Coronary artery (tissue), 2 donors: ENCODE measurements at regions not wholly inside any gene's neighbourhood (a gene's known extent, or its start where the extent isn't known, plus 50 kb on each side); places are given as distances from the start of the nearest gene placed in this dataset.

Source experiments
- DNase-seq: peaks from one replicate; pipeline ENCODE4 v3.0.0-alpha.2; 2017; ENCODE audit warnings: low spot score
- H3K27ac ChIP-seq, 2 donors: fragments of 200-600 bp; sonication (generic); one replicate each; pipeline ENCODE4 v1.5.1; 2016 to 2019
- H3K4me3 ChIP-seq: fragments of 200-600 bp; sonication (generic); 2 replicates; pipeline ENCODE4 v1.5.1; 2016; ENCODE audit warnings: mild to moderate bottlenecking, moderate library complexity
- TF ChIP-seq, protein P1 (sequence below): fragments of 200-600 bp; sonication (generic); IDR thresholded peaks from one replicate; pipeline ENCODE4 v1.5.1; 2019; ENCODE audit warnings: antibody characterized with exemption

DNA sequence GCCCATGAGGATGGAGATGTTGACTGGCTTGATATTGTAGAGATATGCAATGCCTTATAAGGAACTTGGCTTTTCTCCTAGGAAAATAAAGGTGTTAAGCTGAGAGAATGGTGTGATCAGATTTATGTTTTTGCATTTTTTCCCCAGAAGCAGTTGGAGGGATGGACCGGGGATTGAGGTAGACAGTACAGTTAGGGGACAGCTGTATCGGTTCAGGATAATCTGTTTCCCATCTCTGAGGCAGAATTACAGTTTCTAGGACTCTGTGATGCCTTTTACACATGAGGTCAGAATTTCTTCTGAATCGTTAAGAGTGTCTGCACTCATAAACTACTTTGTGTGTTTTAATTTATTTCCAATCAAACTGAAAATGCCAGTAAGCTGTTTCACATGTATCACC lies 261.5 kb downstream of the CYRIA start:
- DNase-seq: no peak
- no peak overlapping the region for H3K4me3 ChIP-seq
- TF ChIP-seq, protein P1, sequence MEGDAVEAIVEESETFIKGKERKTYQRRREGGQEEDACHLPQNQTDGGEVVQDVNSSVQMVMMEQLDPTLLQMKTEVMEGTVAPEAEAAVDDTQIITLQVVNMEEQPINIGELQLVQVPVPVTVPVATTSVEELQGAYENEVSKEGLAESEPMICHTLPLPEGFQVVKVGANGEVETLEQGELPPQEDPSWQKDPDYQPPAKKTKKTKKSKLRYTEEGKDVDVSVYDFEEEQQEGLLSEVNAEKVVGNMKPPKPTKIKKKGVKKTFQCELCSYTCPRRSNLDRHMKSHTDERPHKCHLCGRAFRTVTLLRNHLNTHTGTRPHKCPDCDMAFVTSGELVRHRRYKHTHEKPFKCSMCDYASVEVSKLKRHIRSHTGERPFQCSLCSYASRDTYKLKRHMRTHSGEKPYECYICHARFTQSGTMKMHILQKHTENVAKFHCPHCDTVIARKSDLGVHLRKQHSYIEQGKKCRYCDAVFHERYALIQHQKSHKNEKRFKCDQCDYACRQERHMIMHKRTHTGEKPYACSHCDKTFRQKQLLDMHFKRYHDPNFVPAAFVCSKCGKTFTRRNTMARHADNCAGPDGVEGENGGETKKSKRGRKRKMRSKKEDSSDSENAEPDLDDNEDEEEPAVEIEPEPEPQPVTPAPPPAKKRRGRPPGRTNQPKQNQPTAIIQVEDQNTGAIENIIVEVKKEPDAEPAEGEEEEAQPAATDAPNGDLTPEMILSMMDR: no peak
- no peak overlapping the region for H3K27ac ChIP-seq

DNA sequence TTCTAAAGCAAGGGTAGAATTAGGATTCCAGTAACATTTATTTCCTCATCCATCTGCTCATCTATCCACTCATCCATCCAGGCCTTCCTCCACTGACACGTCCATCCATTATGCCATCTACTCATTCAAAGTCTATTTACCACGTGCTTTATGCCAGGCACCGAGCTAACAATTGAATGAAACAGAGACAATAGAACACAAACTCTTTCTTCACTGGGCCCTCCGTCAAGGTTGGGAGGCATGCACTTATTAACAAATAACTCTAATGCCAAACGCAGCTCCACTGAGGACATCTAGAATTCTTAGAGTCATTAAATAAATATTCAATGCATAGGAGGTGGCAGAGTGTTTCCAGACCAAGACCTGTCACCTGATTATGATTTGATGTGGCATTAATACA lies 262.7 kb downstream of the CYRIA start:
- Histone ChIP-seq H3K4me3 (no peak overlapping the region), H3K27ac (no peak overlapping the region)
- TF ChIP-seq, protein P1: no peak
- DNase-seq: no peak

DNA sequence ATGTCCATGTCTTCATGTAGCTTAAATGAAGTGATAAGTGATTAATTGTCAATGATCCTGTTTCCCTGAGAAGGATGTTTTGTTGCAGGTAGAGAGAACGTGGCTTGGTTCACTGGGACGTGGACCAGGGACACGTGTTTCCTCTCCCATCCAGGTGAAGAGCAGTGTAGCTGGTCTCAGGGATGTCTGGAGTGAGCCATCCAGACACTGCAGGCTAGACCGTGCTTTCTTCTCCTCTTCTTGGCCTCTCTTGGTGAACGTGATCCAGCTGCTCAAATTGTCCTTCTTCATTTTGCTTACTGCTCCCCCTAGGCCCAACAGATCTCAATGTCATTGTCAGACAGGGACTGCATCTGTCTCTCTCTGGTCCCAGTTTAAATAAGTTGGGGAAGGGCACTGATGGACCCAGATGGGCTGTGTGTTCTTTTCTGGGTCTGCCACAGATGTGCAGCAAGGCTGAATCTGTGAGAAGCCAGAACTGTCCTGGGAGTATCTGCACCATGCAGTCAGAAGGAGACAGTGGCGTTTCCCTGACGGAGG lies 263.8 kb downstream of the CYRIA start:
- DNase-seq: no peak
- no peak overlapping the region for H3K4me3 ChIP-seq
- no peak overlapping the region for H3K27ac ChIP-seq
- TF ChIP-seq, protein P1: no peak

DNA sequence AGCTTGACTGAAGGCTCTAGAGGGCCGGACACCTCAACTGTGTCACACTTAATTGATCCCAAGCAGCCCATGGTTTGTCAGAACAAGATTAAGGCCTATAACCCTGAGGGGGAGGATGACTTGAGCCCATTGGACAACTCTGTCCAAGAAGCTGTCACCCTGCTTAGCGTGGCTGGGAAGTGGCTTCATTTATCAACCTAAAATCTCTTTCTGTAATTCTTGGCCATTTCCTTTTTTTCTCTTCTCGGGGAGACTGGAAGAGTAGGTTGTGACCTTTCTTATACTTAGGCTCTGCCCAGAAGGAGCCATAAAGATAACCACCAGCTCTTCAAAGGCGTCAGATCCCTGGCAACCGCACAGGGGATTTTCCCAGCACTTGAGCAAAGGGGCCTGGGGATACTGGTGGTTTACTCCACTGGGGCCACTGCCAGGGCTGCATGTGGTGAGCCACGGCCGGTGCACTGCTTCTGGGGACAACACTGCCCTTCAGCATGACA lies 265.5 kb downstream of the CYRIA start:
- Histone ChIP-seq H3K4me3 (no peak overlapping the region), H3K27ac (no peak overlapping the region)
- no peak for DNase-seq
- TF ChIP-seq, protein P1: no peak

DNA sequence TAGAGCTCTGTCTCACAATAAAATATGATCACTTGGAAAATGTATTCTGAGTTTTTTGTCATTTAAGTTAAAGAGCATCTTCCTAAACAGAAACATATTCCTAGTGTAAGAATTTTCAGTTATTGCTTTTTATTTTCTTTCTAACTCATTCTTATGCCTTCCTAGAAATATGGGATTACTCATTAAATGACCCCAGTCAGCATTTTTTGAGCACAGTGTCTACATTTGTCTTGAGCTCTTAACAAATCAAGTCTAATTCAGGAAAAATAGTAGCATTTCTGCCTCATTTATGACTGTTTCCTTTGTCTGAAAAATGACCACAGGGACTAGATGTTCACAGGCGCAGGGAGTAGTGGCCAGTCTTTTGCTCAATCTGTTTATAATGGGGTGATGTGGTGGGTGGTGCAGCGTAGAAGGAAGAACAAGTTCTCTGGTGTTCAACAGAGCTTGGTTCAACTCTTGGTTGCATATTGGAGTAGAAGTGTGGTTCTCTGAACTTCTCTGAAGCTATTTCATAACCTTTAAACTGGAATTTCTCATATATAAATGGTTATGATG lies 267.1 kb downstream of the CYRIA start:
- TF ChIP-seq, protein P1: no peak
- no peak for DNase-seq
- Histone ChIP-seq H3K4me3 (no peak overlapping the region), H3K27ac (no peak overlapping the region)

DNA sequence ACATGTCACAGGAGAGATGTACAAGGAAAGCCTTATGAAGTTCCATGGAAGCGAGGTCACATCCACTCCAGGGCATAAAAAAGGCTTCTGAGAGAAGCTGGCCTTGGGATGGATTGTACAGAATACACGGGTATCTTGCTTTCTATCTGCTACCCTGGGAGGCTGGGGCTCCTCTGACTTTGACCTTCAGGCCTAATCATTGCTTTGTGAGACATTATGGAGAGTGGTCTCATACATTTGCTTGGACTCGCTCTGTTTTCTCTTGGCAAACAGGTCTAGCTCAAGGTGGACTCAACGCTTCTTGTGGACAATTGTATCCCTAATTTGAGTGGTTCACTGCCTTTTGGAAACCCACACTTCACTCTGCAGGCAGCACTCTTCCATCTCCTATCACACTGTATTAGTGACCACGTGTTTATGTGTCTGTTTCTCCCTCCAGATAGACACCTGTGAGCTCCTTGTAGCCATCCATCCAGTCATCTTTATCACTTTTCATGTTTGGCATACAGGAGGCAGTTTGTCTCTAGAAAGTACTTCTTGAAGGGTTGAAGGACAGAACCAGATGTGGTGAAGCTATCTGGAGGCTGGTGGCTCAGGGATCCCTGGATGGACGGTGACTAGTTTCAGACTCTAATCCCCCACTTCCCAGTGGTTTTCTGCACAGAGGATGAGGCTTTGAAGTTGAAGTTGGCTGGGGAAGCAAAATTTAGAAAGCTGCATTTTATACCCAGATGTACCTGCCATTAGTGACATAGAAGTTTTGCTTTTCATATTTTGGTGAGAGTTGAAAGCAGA lies 267.8 kb downstream of the CYRIA start:
- Histone ChIP-seq H3K4me3 (no peak overlapping the region), H3K27ac (no peak overlapping the region)
- no peak for DNase-seq
- TF ChIP-seq, protein P1: no peak
